T-helper 1 cell (primary cell): ENCODE measurements at regions not wholly inside any gene's neighbourhood (a gene's known extent, or its start where the extent isn't known, plus 50 kb on each side); places are given as distances from the start of the nearest gene placed in this dataset.
"Not testable (repeated sequence)": the region's sequence is repeated elsewhere in the genome, so short reads cannot be mapped to it uniquely, and the experiment has no call there.

Source experiments
- DNase-seq, 5 donors: peaks; one replicate each; pipeline ENCODE4 v3.0.0-alpha.2; 2012 to 2020

DNA sequence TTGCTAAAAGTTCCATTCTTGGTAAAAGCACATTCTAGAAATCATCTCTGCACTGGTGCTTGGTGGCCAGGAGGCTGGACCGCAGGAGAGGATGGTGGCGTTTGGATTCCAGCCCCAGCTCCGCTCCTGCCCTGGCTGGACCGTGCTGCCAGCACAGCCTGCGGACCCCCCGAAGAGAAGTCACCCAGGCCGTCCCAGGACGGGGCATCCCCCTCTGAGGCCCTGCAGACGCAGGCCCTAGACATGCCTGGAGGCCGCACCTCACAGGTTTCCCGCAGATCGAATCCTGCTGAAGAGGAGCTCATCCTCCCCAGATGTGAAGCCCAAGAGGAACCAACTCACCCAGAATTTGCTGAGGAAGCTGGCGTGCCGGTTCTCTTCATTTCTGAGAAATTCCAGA lies 159.0 kb downstream of the TEX29 start:
- no peak for DNase-seq

DNA sequence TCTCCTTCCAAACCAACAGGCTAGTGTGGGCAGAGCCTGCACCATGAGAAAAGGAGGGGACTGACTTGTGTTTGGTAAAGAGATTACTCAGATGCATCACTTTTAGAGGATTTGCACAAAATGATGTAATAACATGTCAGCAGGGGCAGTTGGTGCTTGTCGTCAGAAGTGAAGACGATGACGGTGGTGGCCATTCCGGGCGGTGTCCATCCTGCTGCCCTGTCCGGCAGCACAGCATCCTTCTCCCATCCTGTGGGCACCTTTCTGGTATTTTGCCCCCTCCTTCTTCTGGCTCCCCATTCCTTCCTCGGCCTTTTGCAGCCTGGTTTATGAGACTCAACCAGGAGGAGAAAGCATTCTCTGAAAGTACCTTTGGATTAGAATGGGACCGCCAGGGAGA lies 160.1 kb downstream of the TEX29 start:
- DNase-seq, result no peak

DNA sequence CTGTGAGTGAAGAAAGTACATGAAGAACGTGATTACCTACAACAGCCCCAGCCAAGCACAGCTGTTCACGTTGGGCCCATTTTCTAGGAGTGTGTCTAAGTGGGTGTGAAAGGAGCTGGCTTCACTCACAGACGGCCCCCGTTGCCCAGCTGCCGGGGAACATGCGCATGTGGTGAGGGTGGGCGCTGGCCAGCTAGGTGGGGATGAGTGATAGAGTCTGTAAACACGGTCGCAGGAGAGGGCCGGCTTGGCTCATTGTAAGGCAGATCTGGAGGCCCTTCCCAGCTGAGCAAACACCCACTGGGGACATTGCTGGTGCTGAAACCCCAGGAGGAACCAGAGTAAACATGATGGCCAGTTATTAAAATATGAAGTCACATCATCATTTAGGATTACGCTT lies 160.5 kb downstream of the TEX29 start:
- no peak for DNase-seq

DNA sequence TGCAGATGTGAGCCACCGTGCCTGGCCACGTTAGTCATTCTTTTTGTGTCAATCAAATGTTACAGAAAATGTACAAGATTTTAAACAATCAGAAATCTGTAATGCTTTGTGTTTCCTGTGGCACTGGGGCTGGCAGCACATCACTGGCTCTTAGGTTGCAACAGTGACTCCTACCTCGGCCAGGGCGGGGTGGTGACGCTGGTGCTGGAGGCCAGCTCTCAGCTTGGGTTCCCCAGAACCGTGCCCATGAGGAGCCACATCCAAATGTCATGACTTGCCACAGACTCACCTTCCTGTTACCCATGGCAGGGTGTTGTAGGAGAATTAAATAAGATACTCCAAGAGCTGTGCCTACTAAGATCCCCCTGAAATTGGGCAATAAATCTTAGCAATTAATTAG lies 161.7 kb downstream of the TEX29 start:
- no peak for DNase-seq

DNA sequence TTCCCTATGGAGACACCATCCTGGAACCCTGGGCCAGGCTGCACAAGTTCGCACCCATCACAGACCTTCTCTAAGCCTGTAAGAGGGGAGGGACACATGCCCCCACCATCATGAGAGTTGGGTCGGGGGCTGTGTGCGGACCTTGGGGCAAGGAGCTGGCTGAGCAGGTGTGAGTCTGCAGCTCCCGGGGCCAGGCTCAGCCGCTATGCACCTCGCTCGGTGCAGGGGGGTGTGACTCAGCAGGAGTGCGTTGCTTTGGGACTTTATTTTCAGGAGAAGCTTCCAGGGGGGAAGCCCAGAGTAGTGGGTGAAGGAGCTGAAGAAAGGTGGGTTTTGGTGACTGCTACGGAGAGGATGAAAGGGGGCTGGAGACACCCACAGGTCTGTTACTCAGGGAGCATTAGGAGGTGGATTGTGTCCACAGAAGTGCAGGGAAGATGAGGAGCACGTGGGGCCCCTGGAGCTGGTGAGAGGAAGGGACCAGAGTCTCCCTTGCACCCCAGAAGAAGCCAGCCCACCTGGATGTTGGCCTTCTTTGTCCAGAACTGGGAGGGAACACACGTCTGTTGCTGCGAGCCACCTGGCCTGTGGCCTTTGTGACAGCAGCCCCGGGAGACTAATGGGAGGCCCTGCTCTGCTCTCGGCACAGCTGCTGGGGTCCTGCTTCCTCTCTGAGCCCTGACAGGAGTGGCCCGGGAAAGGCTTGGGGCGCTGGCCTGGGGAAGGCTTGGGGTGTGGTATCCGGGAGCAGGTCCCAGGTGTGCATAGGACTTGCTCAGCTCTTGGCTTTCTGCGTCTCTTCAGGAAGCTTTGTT lies 162.6 kb downstream of the TEX29 start:
- no peak for DNase-seq

DNA sequence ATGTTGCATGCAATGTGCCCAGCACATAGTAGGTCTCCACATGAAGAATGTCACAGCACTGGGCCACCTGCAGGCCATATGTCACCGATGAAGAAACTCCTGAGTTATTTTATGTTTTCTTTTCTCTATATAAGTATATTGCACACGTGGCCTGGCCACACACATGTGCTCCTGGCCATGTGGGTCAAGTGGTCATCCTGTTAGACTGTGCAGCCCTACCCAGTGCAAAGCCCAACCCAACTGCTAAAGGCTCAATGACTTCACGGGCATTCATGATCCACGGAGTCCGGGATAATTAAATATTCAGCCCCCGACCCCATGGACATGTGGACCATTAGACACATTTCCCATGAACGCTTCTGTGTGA lies 163.2 kb downstream of the TEX29 start:
- no peak for DNase-seq

DNA sequence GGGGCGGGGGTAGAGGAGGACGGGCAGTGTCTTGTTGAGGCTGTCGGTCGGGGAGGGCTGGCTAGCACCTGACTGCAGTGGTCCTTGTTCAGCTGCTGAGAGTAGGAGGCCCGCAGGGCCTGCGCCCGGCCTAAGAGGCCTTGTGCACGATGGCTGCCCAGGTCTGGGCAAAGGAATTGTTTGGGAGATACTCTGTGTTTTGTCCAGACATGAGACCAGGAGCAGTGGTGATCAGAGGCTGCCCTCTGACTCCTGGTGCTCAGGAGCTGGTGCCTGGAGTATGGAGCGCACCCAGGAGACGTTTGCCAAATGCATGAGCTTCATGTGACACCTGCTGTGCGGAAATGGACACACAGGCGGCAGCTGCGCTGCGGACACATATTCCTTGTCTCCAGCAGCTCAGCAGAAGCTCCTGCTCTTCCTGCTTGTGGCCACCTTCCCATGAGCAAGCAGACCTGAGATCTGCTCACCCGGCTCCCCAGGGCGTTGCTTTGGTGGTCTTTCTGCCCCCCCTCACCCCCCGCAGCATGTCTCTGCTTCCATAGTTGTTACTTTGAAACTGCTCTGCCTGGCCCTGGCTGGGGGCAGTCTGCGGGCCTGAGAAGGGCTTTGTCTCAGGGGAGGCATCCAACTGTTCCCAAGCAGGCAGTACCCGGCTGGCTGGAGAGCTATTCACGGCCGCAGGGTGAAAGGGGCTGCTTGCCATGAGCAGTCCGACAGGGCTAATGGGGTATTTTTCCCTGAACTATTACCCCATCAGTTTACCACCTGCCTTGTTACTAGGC lies 163.9 kb downstream of the TEX29 start:
- no peak for DNase-seq

DNA sequence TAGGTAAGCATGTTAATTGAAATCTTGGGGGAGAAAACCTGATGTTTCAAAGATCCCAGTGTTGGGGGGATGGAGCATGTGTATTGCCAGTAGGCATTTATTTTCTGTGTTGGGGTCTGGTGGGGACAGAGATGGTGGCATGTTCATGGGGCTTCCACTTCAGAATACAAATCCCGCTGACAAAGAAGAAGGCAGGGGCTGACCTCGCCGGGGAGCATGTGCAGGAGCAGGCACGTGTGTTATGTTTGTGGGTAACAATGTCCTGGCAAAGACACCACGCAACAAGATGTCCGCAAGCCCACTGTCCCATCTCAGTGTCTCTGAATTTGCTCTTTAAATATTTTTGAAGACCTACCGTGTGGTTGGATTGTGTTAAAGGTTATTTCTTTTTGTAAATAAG lies 164.5 kb downstream of the TEX29 start:
- DNase-seq, result no peak

DNA sequence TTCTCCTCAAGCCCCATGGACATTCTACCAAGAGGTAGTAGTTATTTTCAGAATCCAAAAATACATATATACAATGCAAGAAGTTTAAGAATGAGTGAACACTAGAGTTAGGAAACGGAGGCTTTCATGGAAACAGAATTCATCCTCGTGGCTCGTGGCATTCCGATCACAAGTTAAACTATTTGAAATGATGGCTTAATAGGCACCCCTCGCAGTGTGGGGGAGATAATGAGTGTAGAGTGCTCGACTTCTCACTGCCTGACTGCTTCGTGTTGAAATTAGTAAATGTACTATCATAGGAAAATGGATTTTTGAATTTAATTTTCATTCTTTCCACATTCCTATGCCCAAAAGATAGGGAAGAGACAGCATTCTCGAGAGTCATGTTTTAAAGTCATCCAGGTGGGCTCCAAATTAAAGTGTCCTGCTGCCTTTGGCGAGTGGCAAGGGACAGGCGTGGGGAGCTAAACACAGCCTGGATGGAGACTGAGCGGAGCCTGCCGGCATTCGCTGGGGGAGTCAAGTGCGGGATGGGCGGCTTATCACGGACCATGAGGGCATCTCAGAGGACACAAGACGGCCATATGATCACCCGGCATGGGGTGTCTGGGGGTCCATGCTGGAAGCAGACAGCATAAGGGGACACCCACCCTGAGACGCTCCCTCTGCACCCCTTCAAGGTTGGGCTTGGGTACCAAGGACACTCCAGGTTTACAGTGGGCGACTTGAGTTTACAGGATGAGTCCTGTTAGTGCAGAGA lies 165.2 kb downstream of the TEX29 start:
- DNase-seq, result no peak

DNA sequence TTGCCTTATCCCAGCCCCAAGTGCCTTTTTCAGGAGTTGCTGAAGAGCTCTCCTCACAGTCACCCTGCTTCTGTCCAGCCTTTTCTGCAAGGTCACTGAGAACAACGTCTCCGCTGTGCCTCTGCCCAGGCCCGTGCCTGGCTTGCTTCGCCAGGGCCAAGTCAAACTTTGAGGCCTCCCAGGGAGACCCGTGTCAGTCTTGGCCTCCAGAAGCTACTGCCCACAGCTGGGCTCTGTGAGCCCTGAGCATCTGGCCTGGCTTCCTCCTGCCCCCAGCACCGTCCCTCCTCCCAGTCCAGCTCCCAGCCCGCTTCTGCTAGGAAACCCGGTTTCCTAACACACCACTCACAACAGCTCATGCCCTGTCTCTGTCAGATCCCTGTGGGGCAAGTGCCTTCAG lies 165.9 kb downstream of the TEX29 start:
- no peak for DNase-seq

DNA sequence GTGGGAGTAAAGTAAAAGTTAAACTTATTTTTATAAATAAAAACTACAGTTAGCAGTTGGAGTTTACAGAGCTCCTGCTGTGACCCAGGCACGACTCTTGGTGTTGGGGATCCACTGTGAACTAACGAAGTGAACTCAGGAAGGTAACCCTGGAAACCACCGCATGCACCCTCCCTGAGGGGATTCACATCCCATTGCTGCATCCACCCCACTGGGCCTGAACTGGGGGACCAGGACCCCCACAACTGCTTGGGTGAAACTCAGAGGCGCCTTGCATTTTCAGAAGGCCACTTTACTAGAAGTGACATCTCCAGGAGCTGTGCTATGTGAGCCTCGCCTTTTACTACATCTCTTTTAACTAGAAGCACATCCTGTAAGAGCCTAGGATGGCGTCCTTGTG lies 166.4 kb downstream of the TEX29 start:
- no peak for DNase-seq

DNA sequence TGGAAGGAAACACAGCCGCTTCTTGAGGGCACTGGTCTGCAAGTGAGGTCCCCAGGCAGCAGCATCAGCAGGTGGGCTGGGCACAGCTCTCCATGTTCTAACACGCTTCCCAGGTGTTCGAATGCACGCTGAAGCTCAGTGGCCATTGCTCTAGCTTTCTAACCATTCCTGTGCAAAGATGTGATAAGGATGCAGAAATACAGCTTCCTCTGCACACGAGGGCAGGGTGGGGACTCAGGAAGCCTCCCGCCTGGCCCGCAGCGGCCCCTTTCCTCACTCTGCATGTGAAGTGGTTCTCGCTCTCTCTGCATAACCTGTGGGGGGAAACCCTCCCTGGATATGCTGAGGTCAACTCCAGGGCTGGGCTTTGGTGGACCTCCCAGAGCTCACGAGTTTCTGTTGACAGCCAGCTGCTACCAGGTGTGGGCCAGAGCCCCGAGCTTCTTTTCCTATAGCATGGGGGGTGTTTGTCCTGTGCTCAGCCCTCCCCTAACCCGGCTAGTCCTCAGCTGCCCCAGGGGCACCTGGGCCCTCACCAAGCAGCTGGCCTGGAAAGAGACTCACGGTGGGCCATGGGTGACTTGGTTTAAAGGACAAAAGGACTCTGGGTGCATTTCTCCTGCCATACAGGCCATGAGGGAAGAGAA lies 168.2 kb downstream of the TEX29 start:
- no peak for DNase-seq

DNA sequence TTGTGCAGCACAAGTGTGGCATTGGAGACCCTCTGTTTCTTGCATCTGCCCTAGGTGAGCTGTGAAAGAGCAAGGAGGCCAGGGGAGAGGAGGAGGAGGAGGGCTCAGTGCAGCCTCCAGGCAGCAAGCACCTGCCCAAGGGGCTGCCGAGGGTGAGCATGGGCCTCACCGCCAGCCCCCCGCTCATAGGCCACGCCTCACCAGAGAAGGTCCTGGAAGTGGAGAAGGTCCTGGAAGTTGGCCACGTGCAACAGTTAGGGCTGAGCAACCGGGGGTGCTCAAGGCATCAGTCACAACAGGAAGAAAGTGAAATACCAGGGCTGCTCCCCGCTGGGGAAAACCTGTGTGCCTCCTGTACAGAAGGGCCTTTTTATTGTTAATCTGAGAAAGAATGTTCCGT lies 168.9 kb downstream of the TEX29 start:
- no peak for DNase-seq

DNA sequence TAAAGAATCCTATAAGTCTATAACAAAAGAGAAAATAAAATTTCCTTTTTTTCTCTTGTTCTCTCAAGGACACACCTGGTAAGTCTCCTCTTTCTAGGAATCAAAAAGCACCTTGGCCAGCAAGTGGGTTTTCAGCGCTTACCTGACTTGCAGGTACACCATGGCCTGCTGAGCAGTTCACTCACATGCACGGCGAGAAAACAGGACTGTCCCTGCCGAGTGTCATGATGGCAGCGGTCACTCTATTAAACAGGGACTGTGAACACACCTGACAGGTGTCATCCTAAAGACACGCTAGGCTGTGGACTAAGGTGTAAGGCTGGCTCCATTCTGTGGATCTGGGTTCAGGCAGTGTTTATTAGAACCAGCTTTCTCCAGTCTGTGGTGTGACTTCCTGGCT lies 170.2 kb downstream of the TEX29 start:
- DNase-seq, result no peak

DNA sequence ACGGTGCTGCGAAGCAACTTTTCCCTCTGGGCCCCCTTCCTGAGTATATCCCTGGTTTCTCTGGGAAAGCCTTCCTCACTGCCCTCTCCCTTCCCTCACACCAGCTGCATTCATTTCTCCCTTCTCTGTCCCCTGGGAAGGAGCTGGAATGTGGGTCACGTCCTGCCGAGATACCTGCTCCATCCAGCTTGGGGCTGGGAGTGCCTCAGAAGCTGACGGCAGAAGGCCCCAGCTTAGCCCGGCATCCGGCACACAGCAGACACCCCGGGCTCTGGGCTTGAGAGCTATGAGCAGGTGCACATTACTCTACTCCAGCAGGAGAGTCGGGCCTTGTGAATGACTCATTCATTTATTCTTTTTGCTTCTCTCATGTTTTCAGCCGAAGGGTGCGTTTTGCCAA lies 170.6 kb downstream of the TEX29 start:
- DNase-seq, result no peak

DNA sequence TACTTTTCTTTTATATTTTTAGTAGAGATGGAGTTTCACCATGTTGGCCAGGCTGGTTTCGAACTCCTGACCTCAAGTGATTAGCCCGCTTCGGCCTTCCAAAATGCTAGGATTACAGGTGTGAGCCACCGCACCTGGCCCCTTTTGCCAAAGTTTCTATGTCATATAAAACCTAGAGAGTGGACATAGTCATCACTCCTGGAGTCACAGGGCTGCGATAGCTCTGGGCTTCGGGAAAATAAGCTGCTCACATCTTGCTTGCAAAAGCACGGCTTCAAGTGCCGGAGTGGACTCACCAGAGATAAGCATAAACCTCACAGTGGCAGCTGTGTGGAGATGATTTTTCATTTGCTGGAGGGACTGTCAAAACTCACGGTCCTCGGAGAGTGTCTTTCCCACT lies 171.2 kb downstream of the TEX29 start:
- no peak for DNase-seq

DNA sequence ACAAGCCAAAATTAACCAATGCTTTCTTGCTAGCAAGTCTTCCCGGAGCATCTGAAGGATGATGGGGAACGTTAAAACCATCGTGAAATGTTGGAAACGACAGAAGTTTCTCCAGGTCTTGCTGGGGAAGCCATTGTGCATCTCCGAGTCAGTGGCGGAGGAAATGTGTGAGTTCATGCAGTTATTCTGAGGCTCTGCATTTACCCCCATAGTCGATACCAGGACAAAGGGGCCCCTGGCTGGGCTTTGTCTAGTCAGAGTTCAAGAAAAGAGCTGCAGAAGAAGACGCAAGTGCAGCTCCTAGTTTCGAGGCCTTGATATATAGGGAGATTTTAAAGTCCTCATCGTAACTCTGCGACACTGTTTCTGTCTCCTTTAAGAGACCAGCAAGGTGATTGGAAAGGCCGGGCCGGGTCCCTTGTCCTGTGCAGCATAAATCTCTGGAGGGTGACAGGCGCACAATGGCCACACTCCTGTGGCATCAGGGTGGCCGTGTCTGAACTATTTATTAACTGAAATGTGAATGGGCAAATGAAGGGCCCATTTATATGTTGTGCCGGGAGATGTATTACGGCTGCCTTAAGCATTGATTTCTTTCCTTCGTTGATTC lies 172.0 kb downstream of the TEX29 start:
- no peak for DNase-seq

DNA sequence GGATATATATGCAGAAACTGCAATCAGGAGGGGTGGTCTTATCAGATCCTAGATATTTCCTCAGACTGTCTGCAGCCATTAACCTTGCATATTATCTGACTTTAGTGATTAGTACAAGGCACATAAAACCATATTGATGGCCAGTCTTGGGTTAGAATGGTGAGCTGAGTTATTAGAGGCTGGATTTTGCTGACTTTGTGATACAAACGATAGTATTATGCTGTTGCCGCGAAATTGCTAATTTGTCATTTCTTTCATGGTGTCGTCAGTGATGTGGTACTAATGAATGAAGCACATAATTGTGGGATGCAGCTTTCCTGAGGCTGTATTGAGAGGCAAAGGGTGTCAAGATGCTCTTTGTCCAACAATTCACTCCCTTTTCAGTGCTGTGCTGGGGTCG lies 172.5 kb downstream of the TEX29 start:
- DNase-seq, result no peak

DNA sequence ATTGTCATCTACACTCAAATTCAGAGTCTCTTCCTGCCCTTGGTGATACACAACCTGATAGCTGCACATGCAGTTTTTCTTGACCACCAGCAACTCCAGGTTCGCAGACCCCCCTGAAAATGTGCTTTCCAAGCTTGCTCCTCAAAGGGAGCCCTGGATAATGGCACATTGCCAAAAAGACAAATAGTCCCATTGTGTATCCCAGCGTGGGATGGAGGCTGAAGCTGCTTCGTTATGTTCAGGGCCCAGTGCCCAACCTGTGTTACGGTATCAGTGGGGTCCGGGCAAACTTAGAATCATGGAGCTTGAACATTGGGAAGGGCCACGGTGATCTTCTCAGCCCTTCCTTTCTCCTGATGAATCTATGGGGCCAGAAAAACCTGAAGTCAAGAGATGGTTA lies 173.0 kb downstream of the TEX29 start:
- DNase-seq, result no peak

DNA sequence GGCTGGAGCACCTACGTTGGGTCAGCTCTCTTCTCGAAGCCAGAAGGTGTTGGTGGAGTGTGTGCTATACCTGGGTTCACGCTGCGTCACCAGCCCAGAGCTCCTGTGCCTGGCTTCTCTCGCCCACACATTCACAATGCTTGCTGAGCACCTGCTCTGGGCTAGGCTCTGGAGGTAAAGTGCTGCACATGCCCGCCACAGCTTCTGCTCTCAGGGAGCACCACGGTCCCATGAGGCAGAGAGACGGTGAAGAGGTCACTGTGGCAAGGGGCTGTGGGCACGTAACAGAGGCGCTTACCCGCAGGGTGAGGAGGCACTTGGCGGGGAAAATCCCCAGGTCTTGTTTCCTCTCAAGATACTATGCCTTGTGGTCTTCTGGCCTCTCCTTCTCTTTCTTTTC lies 174.2 kb downstream of the TEX29 start:
- no peak for DNase-seq

DNA sequence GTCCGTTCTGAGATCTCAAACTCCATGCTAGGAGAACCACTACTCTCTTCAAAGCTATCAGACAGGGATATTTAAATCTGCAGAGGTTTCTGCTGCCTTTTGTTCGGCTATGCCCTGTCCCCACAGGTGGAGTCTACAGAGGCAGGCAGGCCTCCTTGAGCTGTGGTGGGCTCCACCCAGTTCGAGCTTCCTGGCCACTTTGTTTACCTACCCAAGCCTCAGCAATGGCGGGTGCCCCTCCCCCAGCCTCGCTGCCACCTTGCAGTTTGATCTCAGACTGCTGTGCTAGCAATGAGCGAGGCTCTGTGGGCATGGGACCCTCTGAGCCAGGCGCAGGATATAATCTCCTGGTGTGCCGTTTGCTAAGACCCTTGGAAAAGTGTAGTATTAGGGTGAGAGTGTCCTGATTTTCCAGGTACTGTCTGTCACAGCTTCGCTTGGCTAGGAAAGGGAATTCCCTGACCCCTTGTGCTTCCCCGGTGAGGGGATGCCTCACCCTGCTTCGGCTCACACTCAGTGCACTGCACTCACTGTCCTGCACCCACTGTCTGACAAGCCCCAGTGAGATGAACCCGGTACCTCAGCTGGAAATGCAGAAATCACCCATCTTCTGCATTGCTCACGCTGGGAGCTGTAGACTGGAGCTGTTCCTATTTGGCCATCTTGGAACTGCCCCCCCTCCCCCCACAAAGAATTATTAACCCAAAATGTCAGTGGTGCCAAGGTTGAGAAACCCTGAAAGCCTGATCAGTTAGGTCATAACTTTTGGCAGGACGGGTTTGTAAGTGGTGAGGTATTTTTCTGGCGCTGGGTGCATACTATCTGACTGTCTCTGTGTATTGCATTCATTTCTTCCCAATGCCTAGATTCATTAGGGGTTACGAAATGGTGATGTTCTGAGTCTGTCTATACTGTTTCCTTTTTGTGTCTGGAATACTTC lies 181.4 kb downstream of the TEX29 start:
- not testable (repeated sequence) for DNase-seq

DNA sequence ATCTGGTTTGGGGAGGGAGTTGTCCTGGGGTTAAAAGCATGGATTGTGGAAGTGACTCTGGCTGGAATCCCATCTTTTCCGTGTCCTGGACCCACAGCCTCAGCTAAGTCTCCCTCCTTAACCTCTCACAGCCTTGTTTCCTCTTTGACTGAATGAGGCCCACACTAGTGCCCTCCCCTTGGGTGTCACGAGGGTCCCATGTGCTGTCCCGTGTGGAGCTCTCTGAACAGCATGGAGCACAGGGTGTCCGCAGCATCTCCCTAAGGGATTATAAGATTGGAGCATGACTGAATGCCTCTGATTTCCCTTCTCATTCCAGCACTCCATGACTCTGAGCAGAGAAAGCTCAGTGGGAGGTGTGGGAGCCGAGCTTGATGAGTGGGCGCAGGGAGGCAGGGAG lies 182.5 kb downstream of the TEX29 start:
- DNase-seq, result no peak
